Small intestine (tissue), 7 donors: ENCODE measurements at regions not wholly inside any gene's neighbourhood (a gene's known extent, or its start where the extent isn't known, plus 50 kb on each side); places are given as distances from the start of the nearest gene placed in this dataset.

Experiments used
- DNase-seq, 2 donors: peaks; one replicate each; pipeline versions ENCODE4 v3.0.0 to v3.0.0-alpha.2; 2013
- FAIRE-seq: peaks from 2 replicates; lab custom pipeline; 2012; peaks lifted over from hg19 to GRCh38; lab: Jason Lieb, UNC
- H3K27ac ChIP-seq, 3 donors: one replicate each; pipeline ENCODE4 v1.5.1; 2013; ENCODE audit warnings: low read length in 2 of 3, mild to moderate bottlenecking in 2 of 3, control low read depth in 1 of 3, inconsistent platforms in 1 of 3, low read depth in 1 of 3, moderate library complexity in 1 of 3
- H3K27me3 ChIP-seq, 3 donors: one replicate each; pipeline ENCODE4 v1.6.1; 2013; ENCODE audit warnings: low read length in 3 of 3, inconsistent platforms in 1 of 3; ENCODE audit not compliant: control insufficient read depth in 3 of 3, insufficient read depth in 3 of 3
- H3K36me3 ChIP-seq, 3 donors: one replicate each; pipeline ENCODE4 v1.6.1; 2013; ENCODE audit warnings: low read length in 3 of 3, inconsistent platforms in 1 of 3, low read depth in 1 of 3, mild to moderate bottlenecking in 1 of 3, moderate library complexity in 1 of 3; ENCODE audit not compliant: control insufficient read depth in 3 of 3, insufficient read depth in 2 of 3
- H3K4me1 ChIP-seq, 3 donors: one replicate each; pipeline ENCODE4 v1.6.1; 2013; ENCODE audit warnings: low read length in 2 of 3, inconsistent platforms in 1 of 3, low read depth in 1 of 3, mild to moderate bottlenecking in 1 of 3, moderate library complexity in 1 of 3; ENCODE audit not compliant: control insufficient read depth in 3 of 3, insufficient read depth in 2 of 3
- H3K4me3 ChIP-seq, 3 donors: one replicate each; pipeline ENCODE4 v1.5.1; 2013; ENCODE audit warnings: low read length in 3 of 3, control low read depth in 1 of 3, inconsistent platforms in 1 of 3, low read depth in 1 of 3, mild to moderate bottlenecking in 1 of 3, moderate library complexity in 1 of 3
- H3K9me3 ChIP-seq, 2 donors: one replicate each; pipeline ENCODE4 v1.6.1; 2013; ENCODE audit warnings: low read depth in 1 of 2, low read length in 1 of 2; ENCODE audit not compliant: control insufficient read depth in 2 of 2, insufficient read depth in 1 of 2
- WGBS, 3 donors: extraction: QIAGEN DNeasy Blood & Tissue Kit; methylation state at CpG; one replicate each; pipeline ENCODE4 v1.1.7; 2013; 5-methylcytosine and 5-hydroxymethylcytosine counted together
- donor health status: healthy with polysubstance abuse.
- donor health status: control.
- donor health status: control.
- donor health status: Bipolar disorder and iron deficiency.
- donor health status: healthy.

- WGBS, 3 donors: 75 to 77% (median 76%) methylated on average over 5 of the region's 5 CpGs
- Histone ChIP-seq H3K36me3 (no peaks in the 10 kb centered on the region), H3K27ac (no peak overlapping the region), H3K4me1 (no peaks in the 10 kb centered on the region), H3K27me3 (no peaks in the 10 kb centered on the region), H3K9me3 (no peaks in the 10 kb centered on the region), H3K4me3 (no peak overlapping the region)
- DNase-seq (no peak), FAIRE-seq (no peak)
Measured at GRCh38 chr7:25512061-25512687, 283.9 kb upstream of the NPVF start.

DNA sequence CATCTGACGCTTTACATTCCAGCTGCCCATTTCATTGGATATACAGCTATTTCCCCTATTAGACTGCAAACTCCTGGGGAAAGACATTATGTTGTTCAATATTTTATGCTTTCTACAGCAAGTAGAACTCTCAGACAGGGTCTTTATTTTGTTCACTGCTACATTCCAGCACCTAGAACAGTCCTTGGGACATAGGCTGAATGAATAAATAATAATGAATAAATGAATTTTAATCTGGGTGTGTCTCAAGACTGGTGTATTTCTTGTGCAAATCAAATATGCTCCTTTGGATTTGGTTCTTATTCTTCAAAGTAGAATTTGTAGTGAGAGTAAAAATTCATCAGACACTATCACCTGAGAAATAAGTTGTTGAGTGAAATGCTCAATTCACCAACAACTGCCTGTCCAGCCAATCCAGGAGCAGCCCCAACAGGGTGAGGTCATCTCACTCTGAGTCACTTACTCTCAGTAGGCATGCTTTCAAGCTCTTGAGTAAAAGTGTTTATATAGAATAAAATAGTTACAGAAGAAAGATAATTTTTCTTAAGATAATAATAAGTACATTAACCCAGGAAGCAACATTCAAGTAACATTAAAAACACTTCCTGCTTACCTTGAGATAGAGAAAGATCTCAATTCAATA is 287.5 kb upstream of the NPVF start:
- H3K9me3 ChIP-seq: no peaks in the 10 kb centered on the region
- 95 to 97% (median 95%) methylated on average over 1 of the region's 1 CpG for WGBS, 3 donors
- no peaks in the 10 kb centered on the region for H3K27me3 ChIP-seq
- no peak overlapping the region for H3K4me3 ChIP-seq
- FAIRE-seq (no peak), DNase-seq (no peak)
- H3K4me1 ChIP-seq: no peaks in the 10 kb centered on the region
- no peaks in the 10 kb centered on the region for H3K36me3 ChIP-seq
- no peak overlapping the region for H3K27ac ChIP-seq

- no peaks in the 10 kb centered on the region for H3K27me3 ChIP-seq
- DNase-seq: no peak
- no peaks in the 10 kb centered on the region for H3K36me3 ChIP-seq
- WGBS, 3 donors: 88 to 92% (median 90%) methylated on average over 2 of the region's 2 CpGs
- no peaks in the 10 kb centered on the region for H3K4me1 ChIP-seq
- no peaks in the 10 kb centered on the region for H3K9me3 ChIP-seq
- no peak overlapping the region for H3K27ac ChIP-seq
- H3K4me3 ChIP-seq: no peak overlapping the region
- no peak for FAIRE-seq
Measured at GRCh38 chr7:25517906-25518305, 289.6 kb upstream of the NPVF start.

- DNase-seq (no peak), FAIRE-seq (no peak)
- WGBS, 3 donors: 64 to 73% (median 67%) methylated on average over 5 of the region's 5 CpGs
- no peak overlapping the region for H3K4me3 ChIP-seq
- no peak overlapping the region for H3K27ac ChIP-seq
- no peaks in the 10 kb centered on the region for H3K27me3 ChIP-seq
- H3K4me1 ChIP-seq: no peaks in the 10 kb centered on the region
- H3K9me3 ChIP-seq: no peaks in the 10 kb centered on the region
- no peaks in the 10 kb centered on the region for H3K36me3 ChIP-seq
Measured at GRCh38 chr7:25520017-25520416, 291.7 kb upstream of the NPVF start.

- H3K27me3 ChIP-seq: peaks cover 0 to 5% (median 0%) of the 10 kb centered on the region in 3 donors
- WGBS, 3 donors: 82 to 94% (median 84%) methylated on average over 6 of the region's 6 CpGs
Measured at GRCh38 chr7:25520516-25520915, 292.2 kb upstream of the NPVF start.

DNA sequence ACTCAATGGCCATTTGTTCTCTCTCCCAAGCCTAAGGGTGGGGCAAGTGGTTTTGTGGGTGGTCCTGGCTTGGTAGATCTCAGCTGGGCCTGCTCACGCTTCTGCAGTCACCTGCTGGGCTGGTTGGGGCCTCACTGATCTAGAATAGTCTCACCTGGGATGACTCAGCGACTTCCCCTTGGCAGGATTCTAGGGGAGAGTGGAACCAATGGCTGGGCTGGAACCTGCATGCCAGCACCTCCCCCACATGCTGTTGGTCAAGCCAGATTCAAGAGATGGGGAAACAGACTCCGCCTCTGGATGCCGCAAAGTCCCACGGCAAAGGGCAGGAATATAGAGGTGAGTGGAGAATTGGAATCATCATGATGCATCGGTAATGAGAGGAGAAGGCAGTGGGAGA is 292.9 kb upstream of the NPVF start:
- DNase-seq: no peak
- Histone ChIP-seq H3K27ac (no peak overlapping the region), H3K9me3 (no peaks in the 10 kb centered on the region), H3K27me3 (peaks cover 0 to 11% (median 0%) of the 10 kb centered on the region in 3 donors), H3K4me3 (no peak overlapping the region), H3K4me1 (no peaks in the 10 kb centered on the region), H3K36me3 (no peaks in the 10 kb centered on the region)
- 87 to 92% (median 91%) methylated on average over 6 of the region's 6 CpGs for WGBS, 3 donors
- FAIRE-seq: no peak

More at GRCh38 chr7:25520516-25520915, 292.2 kb upstream of the NPVF start:
- DNase-seq: no peak
- no peaks in the 10 kb centered on the region for H3K4me1 ChIP-seq
- H3K27ac ChIP-seq: no peak overlapping the region
- H3K9me3 ChIP-seq: no peaks in the 10 kb centered on the region
- no peaks in the 10 kb centered on the region for H3K36me3 ChIP-seq
- H3K4me3 ChIP-seq: no peak overlapping the region
- FAIRE-seq: no peak

DNA sequence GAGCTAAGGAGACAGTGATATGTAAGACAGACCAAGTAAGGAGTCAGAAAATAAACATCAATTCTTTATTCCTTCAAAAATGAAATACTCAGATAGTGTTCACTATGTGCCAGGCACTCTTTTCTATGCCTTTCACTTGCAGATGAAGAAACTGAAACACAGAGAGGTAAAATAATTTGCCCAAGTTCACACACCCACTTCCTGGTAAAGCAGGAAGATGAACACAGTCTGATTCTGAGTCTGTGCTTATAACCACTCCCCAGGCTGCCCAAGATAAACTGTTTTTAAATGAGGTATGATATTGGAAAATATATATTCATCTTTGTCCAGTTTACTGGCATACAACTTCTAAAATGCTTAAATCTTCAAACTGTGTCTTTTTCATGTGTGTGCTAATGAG is 294.4 kb upstream of the NPVF start:
- no peaks in the 10 kb centered on the region for H3K4me1 ChIP-seq
- no peaks in the 10 kb centered on the region for H3K36me3 ChIP-seq
- DNase-seq: no peak
- no peaks in the 10 kb centered on the region for H3K9me3 ChIP-seq
- FAIRE-seq: no peak
- H3K27me3 ChIP-seq: peaks cover 0 to 11% (median 0%) of the 10 kb centered on the region in 3 donors
- no peak overlapping the region for H3K27ac ChIP-seq
- no peak overlapping the region for H3K4me3 ChIP-seq

GRCh38 chr7:25527665-25528170 is 299.4 kb upstream of the NPVF start:
- Histone ChIP-seq H3K4me3 (no peak overlapping the region), H3K27me3 (peaks cover 0 to 11% (median 0%) of the 10 kb centered on the region in 3 donors), H3K4me1 (no peaks in the 10 kb centered on the region), H3K27ac (no peak overlapping the region), H3K9me3 (no peaks in the 10 kb centered on the region), H3K36me3 (no peaks in the 10 kb centered on the region)
- FAIRE-seq (no peak), DNase-seq (no peak)
- WGBS, 3 donors: 69 to 82% (median 71%) methylated on average over 7 of the region's 7 CpGs
